ENCODE measurements at regions not wholly inside any gene's neighbourhood (a gene's known extent, or its start where the extent isn't known, plus 50 kb on each side); places are given as distances from the start of the nearest gene placed in this dataset.

GRCh38 chr20:12762725-12763124, 246.0 kb upstream of the SPTLC3 start:
- TF ChIP-seq CTCF (optimal IDR thresholded peaks at IDR 0.05 in 1 of 3, IDR thresholded peaks at IDR 0.05 in 1 of 3, conservative IDR thresholded peaks at IDR 0.05 in 1 of 3; ENCODE audit: extremely low read depth in 1 of 3, insufficient read depth in 2 of 3, low read length in 3 of 3) (no peak), EZH2 (IDR thresholded peaks at IDR 0.05; ENCODE audit: low read length) (no peak)
